Left ventricle myocardium inferior (tissue), 1 donor: ENCODE measurements at regions not wholly inside any gene's neighbourhood (a gene's known extent, or its start where the extent isn't known, plus 50 kb on each side); places are given as distances from the start of the nearest gene placed in this dataset.

Experiments used
- DNase-seq: peaks from one replicate; pipeline ENCODE4 v3.0.0-alpha.2; 2020
- H3K27ac ChIP-seq: fragments of 200-600 bp; replicated peaks from 2 replicates; pipeline ENCODE4 v1.8.0; 2021
- H3K27me3 ChIP-seq: fragments of 200-600 bp; 2 replicates; pipeline ENCODE4 v1.8.0; 2021; ENCODE audit warnings: low read depth
- H3K36me3 ChIP-seq: fragments of 200-600 bp; 2 replicates; pipeline ENCODE4 v1.8.0; 2021
- H3K4me1 ChIP-seq: fragments of 200-600 bp; 2 replicates; pipeline ENCODE4 v1.8.0; 2021
- H3K4me3 ChIP-seq: fragments of 200-600 bp; 2 replicates; pipeline ENCODE4 v1.8.0; 2021; ENCODE audit warnings: mild to moderate bottlenecking, moderate library complexity
- H3K9me3 ChIP-seq: fragments of 200-600 bp; replicated peaks from 2 replicates; pipeline ENCODE4 v1.8.0; 2021
- CTCF ChIP-seq: fragments of 200-600 bp; IDR thresholded peaks from 2 replicates; pipeline ENCODE4 v1.8.0; 2021; ENCODE audit warnings: antibody characterized with exemption, mild to moderate bottlenecking, borderline replicate concordance
- intact Hi-C: fragments of 100-400 bp; cut with micrococcal nuclease; formaldehyde crosslinking; loops from one replicate; pipeline ENCODE4 v1.11.0; 2022
- donor health status: DM: no; HTN: yes; CAD: no; lungs with severe emphysema.

GRCh38 chr6:11326116-11326515, 93.6 kb upstream of the NEDD9 start:
- TF ChIP-seq CTCF = no peak
- no peak for DNase-seq
- no peak overlapping the region for H3K27ac ChIP-seq
- peaks cover 9% of the 10 kb centered on the region for H3K4me1 ChIP-seq
- no peaks in the 10 kb centered on the region for H3K36me3 ChIP-seq
- no peak overlapping the region for H3K4me3 ChIP-seq
- H3K9me3 ChIP-seq = no peaks in the 10 kb centered on the region
- H3K27me3 ChIP-seq = no peaks in the 10 kb centered on the region
- intact Hi-C loops = no loop called here

- H3K27ac ChIP-seq = no peak overlapping the region
- DNase-seq = no peak
- H3K4me3 ChIP-seq = no peak overlapping the region
- TF ChIP-seq CTCF = no peak
- H3K36me3 ChIP-seq = no peaks in the 10 kb centered on the region
- no peaks in the 10 kb centered on the region for H3K27me3 ChIP-seq
- H3K9me3 ChIP-seq = no peaks in the 10 kb centered on the region
- H3K4me1 ChIP-seq = no peaks in the 10 kb centered on the region
- intact Hi-C loops = no loop called here
These were observed 92.1 kb upstream of the NEDD9 start for GRCh38 chr6:11324453-11325015.

GRCh38 chr6:11323666-11324452, 91.4 kb upstream of the NEDD9 start:
- TF ChIP-seq CTCF = no peak
- H3K27me3 ChIP-seq = no peaks in the 10 kb centered on the region
- DNase-seq = peak; percentile 29
- no peaks in the 10 kb centered on the region for H3K9me3 ChIP-seq
- peaks cover 4% of the 10 kb centered on the region for H3K4me1 ChIP-seq
- intact Hi-C loops = no loop called here
- H3K4me3 ChIP-seq = no peak overlapping the region
- H3K36me3 ChIP-seq = no peaks in the 10 kb centered on the region
- H3K27ac ChIP-seq = no peak overlapping the region

GRCh38 chr6:11322252-11322885, 89.9 kb upstream of the NEDD9 start:
- no peaks in the 10 kb centered on the region for H3K27me3 ChIP-seq
- no peaks in the 10 kb centered on the region for H3K36me3 ChIP-seq
- intact Hi-C loops = no loop called here
- no peak for DNase-seq
- no peak overlapping the region for H3K27ac ChIP-seq
- TF ChIP-seq CTCF = no peak
- peaks cover 19% of the 10 kb centered on the region for H3K4me1 ChIP-seq
- H3K9me3 ChIP-seq = no peaks in the 10 kb centered on the region
- no peak overlapping the region for H3K4me3 ChIP-seq

- Histone ChIP-seq H3K27me3 (no peaks in the 10 kb centered on the region), H3K9me3 (no peaks in the 10 kb centered on the region), H3K36me3 (no peaks in the 10 kb centered on the region), H3K4me1 (peaks cover 25% of the 10 kb centered on the region), H3K27ac (peak overlapping the region; percentile 13), H3K4me3 (no peak overlapping the region)
- no peak for DNase-seq
- TF ChIP-seq CTCF = no peak
- intact Hi-C loops = no loop called here
These were observed 88.6 kb upstream of the NEDD9 start for GRCh38 chr6:11320914-11321597.
